ENCODE measurements at regions not wholly inside any gene's neighbourhood (a gene's known extent, or its start where the extent isn't known, plus 50 kb on each side); places are given as distances from the start of the nearest gene placed in this dataset.

DNA sequence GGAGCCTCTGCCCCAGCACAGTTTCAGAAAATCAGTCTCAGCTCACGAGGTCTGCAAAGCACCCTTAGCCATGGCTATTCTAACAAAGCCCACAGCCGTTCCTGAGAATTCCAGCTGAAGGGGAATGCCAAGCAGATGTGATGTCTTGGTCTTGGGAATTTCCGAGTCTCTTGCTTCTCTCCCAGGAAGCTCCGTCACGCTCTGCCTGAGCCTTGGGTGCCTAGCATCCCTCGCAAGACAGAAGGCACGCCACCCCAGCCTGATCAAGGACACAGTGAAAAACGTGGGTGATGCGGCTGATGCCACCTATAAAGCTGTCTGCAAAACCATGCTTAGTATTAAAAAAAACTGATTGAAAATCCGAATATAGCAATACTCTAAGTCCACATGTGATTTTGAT is 254.6 kb downstream of the SH3BP4 start:
- no peak for TF ChIP-seq MYC (IDR thresholded peaks at IDR 0.05; ENCODE audit: low read depth, low read length)
- TF ChIP-seq, protein P1, sequence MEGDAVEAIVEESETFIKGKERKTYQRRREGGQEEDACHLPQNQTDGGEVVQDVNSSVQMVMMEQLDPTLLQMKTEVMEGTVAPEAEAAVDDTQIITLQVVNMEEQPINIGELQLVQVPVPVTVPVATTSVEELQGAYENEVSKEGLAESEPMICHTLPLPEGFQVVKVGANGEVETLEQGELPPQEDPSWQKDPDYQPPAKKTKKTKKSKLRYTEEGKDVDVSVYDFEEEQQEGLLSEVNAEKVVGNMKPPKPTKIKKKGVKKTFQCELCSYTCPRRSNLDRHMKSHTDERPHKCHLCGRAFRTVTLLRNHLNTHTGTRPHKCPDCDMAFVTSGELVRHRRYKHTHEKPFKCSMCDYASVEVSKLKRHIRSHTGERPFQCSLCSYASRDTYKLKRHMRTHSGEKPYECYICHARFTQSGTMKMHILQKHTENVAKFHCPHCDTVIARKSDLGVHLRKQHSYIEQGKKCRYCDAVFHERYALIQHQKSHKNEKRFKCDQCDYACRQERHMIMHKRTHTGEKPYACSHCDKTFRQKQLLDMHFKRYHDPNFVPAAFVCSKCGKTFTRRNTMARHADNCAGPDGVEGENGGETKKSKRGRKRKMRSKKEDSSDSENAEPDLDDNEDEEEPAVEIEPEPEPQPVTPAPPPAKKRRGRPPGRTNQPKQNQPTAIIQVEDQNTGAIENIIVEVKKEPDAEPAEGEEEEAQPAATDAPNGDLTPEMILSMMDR (IDR thresholded peaks at IDR 0.05; ENCODE audit: extremely low read depth in 1 of 2, insufficient read depth in 1 of 2, low read depth in 1 of 2, low read length in 2 of 2), result no peak
